BE2C (cell line): ENCODE measurements at regions not wholly inside any gene's neighbourhood (a gene's known extent, or its start where the extent isn't known, plus 50 kb on each side); places are given as distances from the start of the nearest gene placed in this dataset.

Experiments used
- DNase-seq: peaks from one replicate; pipeline ENCODE4 v3.0.0-alpha.2; 2020
- H3K27me3 ChIP-seq: fragments of 250-450 bp; sonication (Bioruptor Pico); 2 replicates; pipeline ENCODE4 v1.5.1; 2020; ENCODE audit warnings: mild to moderate bottlenecking
- H3K36me3 ChIP-seq: fragments of 250-450 bp; sonication (Bioruptor Pico); 2 replicates; pipeline ENCODE4 v1.5.1; 2020; ENCODE audit warnings: mild to moderate bottlenecking
- H3K4me1 ChIP-seq: fragments of 250-450 bp; sonication (Bioruptor Pico); 2 replicates; pipeline ENCODE4 v1.5.1; 2020
- H3K4me3 ChIP-seq: 2 replicates; pipeline ENCODE4 v1.5.1; 2011; ENCODE audit warnings: low read depth, low read length
- H3K9me3 ChIP-seq: fragments of 250-450 bp; sonication (Bioruptor Pico); 2 replicates; pipeline ENCODE4 v1.5.1; 2020
- CTCF ChIP-seq: IDR thresholded peaks from 2 replicates; pipeline ENCODE4 v1.5.1; 2012; ENCODE audit warnings: mild to moderate bottlenecking, low read depth, low read length

GRCh38 chr15:45796433-45796832, 161.6 kb downstream of the SQOR start:
- H3K27me3 ChIP-seq = peaks cover 5% of the 10 kb centered on the region; the same call in 1 of the 2 replicates
- H3K36me3 ChIP-seq = no peaks in the 10 kb centered on the region
- no peaks in the 10 kb centered on the region for H3K9me3 ChIP-seq
- no peak for DNase-seq
- no peaks in the 10 kb centered on the region for H3K4me1 ChIP-seq
- H3K4me3 ChIP-seq = no peak overlapping the region
- no peak for TF ChIP-seq CTCF

- Histone ChIP-seq H3K4me3 (no peak overlapping the region), H3K36me3 (no peaks in the 10 kb centered on the region), H3K27me3 (no peaks in the 10 kb centered on the region), H3K4me1 (no peaks in the 10 kb centered on the region), H3K9me3 (no peaks in the 10 kb centered on the region)
- no peak for TF ChIP-seq CTCF
- no peak for DNase-seq
Measured at GRCh38 chr15:45799508-45799907, 164.7 kb downstream of the SQOR start.

GRCh38 chr15:45801543-45801942, 166.7 kb downstream of the SQOR start:
- no peak for DNase-seq

GRCh38 chr15:45802140-45802539, 167.3 kb downstream of the SQOR start:
- H3K9me3 ChIP-seq = no peaks in the 10 kb centered on the region
- no peaks in the 10 kb centered on the region for H3K36me3 ChIP-seq
- no peak overlapping the region for H3K4me3 ChIP-seq
- DNase-seq = no peak
- no peaks in the 10 kb centered on the region for H3K4me1 ChIP-seq
- no peaks in the 10 kb centered on the region for H3K27me3 ChIP-seq
- no peak for TF ChIP-seq CTCF

More at GRCh38 chr15:45801543-45801942, 166.7 kb downstream of the SQOR start:
- no peaks in the 10 kb centered on the region for H3K27me3 ChIP-seq
- no peaks in the 10 kb centered on the region for H3K36me3 ChIP-seq
- no peak for TF ChIP-seq CTCF
- no peaks in the 10 kb centered on the region for H3K4me1 ChIP-seq
- no peaks in the 10 kb centered on the region for H3K9me3 ChIP-seq
- no peak overlapping the region for H3K4me3 ChIP-seq

GRCh38 chr15:45804028-45804427, 169.2 kb downstream of the SQOR start:
- Histone ChIP-seq H3K27me3 (no peaks in the 10 kb centered on the region), H3K9me3 (no peaks in the 10 kb centered on the region), H3K36me3 (no peaks in the 10 kb centered on the region), H3K4me3 (no peak overlapping the region), H3K4me1 (no peaks in the 10 kb centered on the region)
- DNase-seq = no peak
- TF ChIP-seq CTCF = no peak

- no peaks in the 10 kb centered on the region for H3K36me3 ChIP-seq
Measured at GRCh38 chr15:45810201-45810600, 175.4 kb downstream of the SQOR start.

More at GRCh38 chr15:45810201-45810600, 175.4 kb downstream of the SQOR start:
- no peak for DNase-seq
- no peaks in the 10 kb centered on the region for H3K4me1 ChIP-seq
- no peaks in the 10 kb centered on the region for H3K27me3 ChIP-seq
- H3K4me3 ChIP-seq = no peak overlapping the region
- no peaks in the 10 kb centered on the region for H3K9me3 ChIP-seq
- TF ChIP-seq CTCF = no peak
